CD8-positive, alpha-beta memory T cell (primary cell): ENCODE measurements at regions not wholly inside any gene's neighbourhood (a gene's known extent, or its start where the extent isn't known, plus 50 kb on each side); places are given as distances from the start of the nearest gene placed in this dataset.

Experiments used
- CTCF ChIA-PET: fragments of 350-600 bp; sonication (Branson Sonifier 250); formaldehyde crosslinking; loops from one replicate; lab custom pipeline; 2021; ENCODE audit warnings: antibody characterized with exemption; lab: Charles Lee
- POLR2A ChIA-PET: fragments of 350-600 bp; sonication (Branson Sonifier 250); formaldehyde crosslinking; loops from one replicate; lab custom pipeline; 2021; ENCODE audit warnings: antibody characterized with exemption; lab: Charles Lee
- DNase-seq, 5 donors: peaks; one replicate each; pipeline versions ENCODE4 v3.0.0 to v3.0.0-alpha.2; 2020 to 2022; ENCODE audit warnings: mixed read lengths in 1 of 5
- H3K27ac ChIP-seq: one replicate; pipeline ENCODE4 v1.7.0; 2013; ENCODE audit warnings: low read depth, mild to moderate bottlenecking, low read length, moderate library complexity
- H3K27me3 ChIP-seq: 2 replicates; pipeline ENCODE4 v1.7.0; 2013; ENCODE audit warnings: low read length, mild to moderate bottlenecking; ENCODE audit not compliant: insufficient read depth, poor library complexity, severe bottlenecking
- H3K36me3 ChIP-seq: 2 replicates; pipeline ENCODE4 v1.7.0; 2013; ENCODE audit warnings: mild to moderate bottlenecking, low read length, moderate library complexity; ENCODE audit not compliant: insufficient read depth
- H3K4me1 ChIP-seq: 2 replicates; pipeline ENCODE4 v1.7.0; 2013; ENCODE audit warnings: mild to moderate bottlenecking, low read length, moderate library complexity; ENCODE audit not compliant: insufficient read depth
- H3K4me3 ChIP-seq: 2 replicates; pipeline ENCODE4 v1.7.0; 2013; ENCODE audit warnings: mild to moderate bottlenecking, low read length
- H3K9me3 ChIP-seq: 2 replicates; pipeline ENCODE4 v1.7.0; 2013; ENCODE audit warnings: mild to moderate bottlenecking, low read length
- H3K27ac Mint-ChIP-seq, 8 donors: one replicate each; pipeline ENCODE4 v1.8.0; 2020 to 2021; ENCODE audit warnings: mixed read lengths in 8 of 8, mild to moderate bottlenecking in 6 of 8, inconsistent platforms in 3 of 8, moderate library complexity in 3 of 8
- H3K27me3 Mint-ChIP-seq, 2 donors: one replicate each; pipeline ENCODE4 v1.8.0; 2020 to 2021; ENCODE audit warnings: mixed read lengths in 2 of 2, mild to moderate bottlenecking in 1 of 2, moderate library complexity in 1 of 2
- H3K36me3 Mint-ChIP-seq, 3 donors: one replicate each; pipeline ENCODE4 v1.8.0; 2020 to 2021; ENCODE audit warnings: mixed read lengths in 3 of 3, inconsistent platforms in 1 of 3, mild to moderate bottlenecking in 1 of 3
- H3K4me1 Mint-ChIP-seq, 3 donors: one replicate each; pipeline ENCODE4 v1.8.0; 2020 to 2021; ENCODE audit warnings: mixed read lengths in 3 of 3, inconsistent platforms in 1 of 3, mild to moderate bottlenecking in 1 of 3
- H3K4me3 Mint-ChIP-seq, 7 donors: one replicate each; pipeline ENCODE4 v1.8.0; 2020 to 2021; ENCODE audit warnings: mixed read lengths in 7 of 7, mild to moderate bottlenecking in 6 of 7, moderate library complexity in 4 of 7, inconsistent platforms in 2 of 7
- H3K9me3 Mint-ChIP-seq, 5 donors: one replicate each; pipeline ENCODE4 v1.8.0; 2020 to 2022; ENCODE audit warnings: mixed read lengths in 5 of 5, mild to moderate bottlenecking in 3 of 5, moderate library complexity in 2 of 5, inconsistent platforms in 1 of 5

- no peak overlapping the region for H3K4me3 ChIP-seq
- Mint-ChIP-seq H3K27me3 (no peaks in the 10 kb centered on the region), H3K9me3 (peaks cover 3 to 22% (median 9%) of the 10 kb centered on the region in 5 donors), H3K4me3 (no peak overlapping the region), H3K4me1 (no peaks in the 10 kb centered on the region), H3K27ac (no peak overlapping the region), H3K36me3 (no peaks in the 10 kb centered on the region)
- H3K36me3 ChIP-seq: no peaks in the 10 kb centered on the region
- H3K27ac ChIP-seq: no peak overlapping the region
- ChIA-PET POLR2A (no interaction called here), CTCF (no interaction called here)
- H3K4me1 ChIP-seq: no peaks in the 10 kb centered on the region
- no peaks in the 10 kb centered on the region for H3K9me3 ChIP-seq
- H3K27me3 ChIP-seq: no peaks in the 10 kb centered on the region
- no peak for DNase-seq
Observed at GRCh38 chr5:123951582-123951977, 439.6 kb downstream of the CSNK1G3 start.

GRCh38 chr5:123950701-123951581 lies 439.0 kb downstream of the CSNK1G3 start:
- Mint-ChIP-seq H3K27ac (no peak overlapping the region), H3K4me3 (no peak overlapping the region), H3K36me3 (no peaks in the 10 kb centered on the region), H3K27me3 (no peaks in the 10 kb centered on the region), H3K4me1 (no peaks in the 10 kb centered on the region), H3K9me3 (peaks cover 2 to 27% (median 9%) of the 10 kb centered on the region in 5 donors)
- no peaks in the 10 kb centered on the region for H3K27me3 ChIP-seq
- no peaks in the 10 kb centered on the region for H3K4me1 ChIP-seq
- no peak overlapping the region for H3K27ac ChIP-seq
- ChIA-PET CTCF (no interaction called here), POLR2A (no interaction called here)
- no peak overlapping the region for H3K4me3 ChIP-seq
- no peak for DNase-seq
- H3K36me3 ChIP-seq: no peaks in the 10 kb centered on the region
- H3K9me3 ChIP-seq: no peaks in the 10 kb centered on the region

- Mint-ChIP-seq H3K27ac (no peak overlapping the region), H3K9me3 (peaks cover 2 to 23% (median 8%) of the 10 kb centered on the region in 5 donors), H3K27me3 (no peaks in the 10 kb centered on the region), H3K36me3 (no peaks in the 10 kb centered on the region), H3K4me1 (no peaks in the 10 kb centered on the region), H3K4me3 (no peak overlapping the region)
- Histone ChIP-seq H3K36me3 (no peaks in the 10 kb centered on the region), H3K4me1 (no peaks in the 10 kb centered on the region), H3K4me3 (no peak overlapping the region), H3K27ac (no peak overlapping the region), H3K27me3 (no peaks in the 10 kb centered on the region), H3K9me3 (no peaks in the 10 kb centered on the region)
- POLR2A ChIA-PET: no interaction called here
- CTCF ChIA-PET: no interaction called here
- DNase-seq: no peak
Observed at GRCh38 chr5:123949807-123950340, 437.9 kb downstream of the CSNK1G3 start.

GRCh38 chr5:123949043-123949804 lies 437.2 kb downstream of the CSNK1G3 start:
- ChIA-PET CTCF (no interaction called here), POLR2A (no interaction called here)
- no peaks in the 10 kb centered on the region for H3K4me1 Mint-ChIP-seq
- no peak for DNase-seq
- H3K27ac Mint-ChIP-seq: no peak overlapping the region
- Histone ChIP-seq H3K27ac (no peak overlapping the region), H3K4me1 (no peaks in the 10 kb centered on the region), H3K36me3 (no peaks in the 10 kb centered on the region), H3K4me3 (no peak overlapping the region), H3K9me3 (no peaks in the 10 kb centered on the region), H3K27me3 (no peaks in the 10 kb centered on the region)
- no peak overlapping the region for H3K4me3 Mint-ChIP-seq
- H3K9me3 Mint-ChIP-seq: peaks cover 2 to 21% (median 8%) of the 10 kb centered on the region in 5 donors
- H3K27me3 Mint-ChIP-seq: no peaks in the 10 kb centered on the region
- no peaks in the 10 kb centered on the region for H3K36me3 Mint-ChIP-seq

GRCh38 chr5:123947797-123948196 lies 435.8 kb downstream of the CSNK1G3 start:
- no peaks in the 10 kb centered on the region for H3K4me1 Mint-ChIP-seq
- no peaks in the 10 kb centered on the region for H3K36me3 ChIP-seq
- H3K27ac ChIP-seq: no peak overlapping the region
- peaks cover 2 to 18% (median 9%) of the 10 kb centered on the region in 5 donors for H3K9me3 Mint-ChIP-seq
- H3K4me1 ChIP-seq: no peaks in the 10 kb centered on the region
- H3K9me3 ChIP-seq: no peaks in the 10 kb centered on the region
- H3K36me3 Mint-ChIP-seq: no peaks in the 10 kb centered on the region
- no peaks in the 10 kb centered on the region for H3K27me3 ChIP-seq
- POLR2A ChIA-PET: no interaction called here
- no peak overlapping the region for H3K27ac Mint-ChIP-seq
- no peaks in the 10 kb centered on the region for H3K27me3 Mint-ChIP-seq
- H3K4me3 ChIP-seq: no peak overlapping the region
- CTCF ChIA-PET: no interaction called here
- H3K4me3 Mint-ChIP-seq: no peak overlapping the region
- no peak for DNase-seq

GRCh38 chr5:123945548-123945947 lies 433.6 kb downstream of the CSNK1G3 start:
- H3K9me3 ChIP-seq: no peaks in the 10 kb centered on the region
- Mint-ChIP-seq H3K36me3 (no peaks in the 10 kb centered on the region), H3K27me3 (no peaks in the 10 kb centered on the region), H3K4me3 (no peak overlapping the region), H3K27ac (no peak overlapping the region), H3K4me1 (no peaks in the 10 kb centered on the region), H3K9me3 (peaks cover 4 to 24% (median 10%) of the 10 kb centered on the region in 5 donors)
- H3K36me3 ChIP-seq: no peaks in the 10 kb centered on the region
- ChIA-PET POLR2A (no interaction called here), CTCF (no interaction called here)
- no peak for DNase-seq
- H3K4me3 ChIP-seq: no peak overlapping the region
- H3K4me1 ChIP-seq: no peaks in the 10 kb centered on the region
- H3K27ac ChIP-seq: no peak overlapping the region
- H3K27me3 ChIP-seq: no peaks in the 10 kb centered on the region

GRCh38 chr5:123943151-123943550 lies 431.2 kb downstream of the CSNK1G3 start:
- H3K27me3 ChIP-seq: no peaks in the 10 kb centered on the region
- Mint-ChIP-seq H3K4me1 (no peaks in the 10 kb centered on the region), H3K36me3 (no peaks in the 10 kb centered on the region), H3K27me3 (no peaks in the 10 kb centered on the region), H3K9me3 (peaks cover 4 to 24% (median 10%) of the 10 kb centered on the region in 5 donors), H3K27ac (no peak overlapping the region), H3K4me3 (no peak overlapping the region)
- H3K4me3 ChIP-seq: no peak overlapping the region
- CTCF ChIA-PET: no interaction called here
- H3K9me3 ChIP-seq: no peaks in the 10 kb centered on the region
- DNase-seq: no peak
- POLR2A ChIA-PET: no interaction called here
- H3K4me1 ChIP-seq: no peaks in the 10 kb centered on the region
- no peak overlapping the region for H3K27ac ChIP-seq
- no peaks in the 10 kb centered on the region for H3K36me3 ChIP-seq

- H3K4me3 ChIP-seq: no peak overlapping the region
- no peak for DNase-seq
- ChIA-PET CTCF (no interaction called here), POLR2A (no interaction called here)
- no peak overlapping the region for H3K4me3 Mint-ChIP-seq
- H3K9me3 ChIP-seq: no peaks in the 10 kb centered on the region
- no peaks in the 10 kb centered on the region for H3K4me1 Mint-ChIP-seq
- no peaks in the 10 kb centered on the region for H3K27me3 Mint-ChIP-seq
- H3K9me3 Mint-ChIP-seq: peaks cover 7 to 26% (median 17%) of the 10 kb centered on the region in 5 donors
- no peaks in the 10 kb centered on the region for H3K27me3 ChIP-seq
- H3K36me3 Mint-ChIP-seq: no peaks in the 10 kb centered on the region
- no peaks in the 10 kb centered on the region for H3K4me1 ChIP-seq
- no peak overlapping the region for H3K27ac Mint-ChIP-seq
- no peaks in the 10 kb centered on the region for H3K36me3 ChIP-seq
- H3K27ac ChIP-seq: no peak overlapping the region
Observed at GRCh38 chr5:123940416-123940815, 428.4 kb downstream of the CSNK1G3 start.
